Lower leg skin (tissue), 4 donors: ENCODE measurements at regions not wholly inside any gene's neighbourhood (a gene's known extent, or its start where the extent isn't known, plus 50 kb on each side); places are given as distances from the start of the nearest gene placed in this dataset.

Experiments used
- DNase-seq, 2 donors: peaks; one replicate each; pipeline ENCODE4 v3.0.0-alpha.2; 2019; ENCODE audit warnings: low spot score in 2 of 2
- H3K4me3 ChIP-seq: fragments of 200-600 bp; sonication (generic); 2 replicates; pipeline ENCODE4 v1.5.1; 2017; ENCODE audit warnings: mild to moderate bottlenecking, low read depth; ENCODE audit not compliant: poor library complexity, severe bottlenecking
- POLR2A ChIP-seq, 2 donors: fragments of 450-650 bp; IDR thresholded peaks; one replicate each; pipeline ENCODE4 v1.6.1; 2016 to 2017; ENCODE audit warnings: antibody characterized with exemption in 2 of 2, mild to moderate bottlenecking in 1 of 2, moderate library complexity in 1 of 2
- WGBS, 2 donors: methylation state at CpG; one replicate each; pipeline ENCODE4 v1.1.5; 2018; 5-methylcytosine and 5-hydroxymethylcytosine counted together
- intact Hi-C: fragments of 100-400 bp; cut with DNase I; formaldehyde crosslinking; loops from one replicate; pipeline ENCODE4 v1.15.0; 2023; ENCODE audit warnings: low total_unique reads
- TF ChIP-seq, protein P1 (sequence below), 3 donors: fragments of 450-650 bp; IDR thresholded peaks; one replicate each; pipeline ENCODE4 v1.5.1; 2016; ENCODE audit warnings: antibody characterized with exemption in 3 of 3, mild to moderate bottlenecking in 3 of 3, moderate library complexity in 2 of 3

DNA sequence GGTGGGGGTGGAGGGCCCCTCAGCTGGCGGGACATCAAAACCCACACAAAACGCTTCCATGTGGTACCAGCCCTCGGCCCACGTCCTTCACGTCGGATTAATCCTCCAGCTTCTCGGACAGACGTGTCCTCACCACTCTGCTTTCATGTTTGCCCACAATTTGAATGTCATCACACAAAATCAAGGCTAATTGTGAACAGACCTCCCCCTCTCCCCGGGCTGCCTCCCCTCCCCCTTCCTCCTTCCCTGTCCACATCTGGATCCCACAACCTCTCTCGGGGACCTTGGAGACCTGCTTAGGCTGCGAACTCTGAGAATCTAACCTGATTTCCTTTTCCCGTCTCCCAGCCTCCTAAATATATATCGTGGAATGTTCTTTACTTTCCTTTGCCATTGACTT lies 262.9 kb downstream of the MN1 start:
- no peak for TF ChIP-seq POLR2A (IDR thresholded peaks at IDR 0.05)
- TF ChIP-seq, protein P1, sequence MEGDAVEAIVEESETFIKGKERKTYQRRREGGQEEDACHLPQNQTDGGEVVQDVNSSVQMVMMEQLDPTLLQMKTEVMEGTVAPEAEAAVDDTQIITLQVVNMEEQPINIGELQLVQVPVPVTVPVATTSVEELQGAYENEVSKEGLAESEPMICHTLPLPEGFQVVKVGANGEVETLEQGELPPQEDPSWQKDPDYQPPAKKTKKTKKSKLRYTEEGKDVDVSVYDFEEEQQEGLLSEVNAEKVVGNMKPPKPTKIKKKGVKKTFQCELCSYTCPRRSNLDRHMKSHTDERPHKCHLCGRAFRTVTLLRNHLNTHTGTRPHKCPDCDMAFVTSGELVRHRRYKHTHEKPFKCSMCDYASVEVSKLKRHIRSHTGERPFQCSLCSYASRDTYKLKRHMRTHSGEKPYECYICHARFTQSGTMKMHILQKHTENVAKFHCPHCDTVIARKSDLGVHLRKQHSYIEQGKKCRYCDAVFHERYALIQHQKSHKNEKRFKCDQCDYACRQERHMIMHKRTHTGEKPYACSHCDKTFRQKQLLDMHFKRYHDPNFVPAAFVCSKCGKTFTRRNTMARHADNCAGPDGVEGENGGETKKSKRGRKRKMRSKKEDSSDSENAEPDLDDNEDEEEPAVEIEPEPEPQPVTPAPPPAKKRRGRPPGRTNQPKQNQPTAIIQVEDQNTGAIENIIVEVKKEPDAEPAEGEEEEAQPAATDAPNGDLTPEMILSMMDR (IDR thresholded peaks at IDR 0.05): no peak
- no peak overlapping the region for H3K4me3 ChIP-seq
- DNase-seq: no peak
- WGBS, 2 donors: 68 to 72% methylated on average over 13 of the region's 13 CpGs
- intact Hi-C loops: no loop called here

DNA sequence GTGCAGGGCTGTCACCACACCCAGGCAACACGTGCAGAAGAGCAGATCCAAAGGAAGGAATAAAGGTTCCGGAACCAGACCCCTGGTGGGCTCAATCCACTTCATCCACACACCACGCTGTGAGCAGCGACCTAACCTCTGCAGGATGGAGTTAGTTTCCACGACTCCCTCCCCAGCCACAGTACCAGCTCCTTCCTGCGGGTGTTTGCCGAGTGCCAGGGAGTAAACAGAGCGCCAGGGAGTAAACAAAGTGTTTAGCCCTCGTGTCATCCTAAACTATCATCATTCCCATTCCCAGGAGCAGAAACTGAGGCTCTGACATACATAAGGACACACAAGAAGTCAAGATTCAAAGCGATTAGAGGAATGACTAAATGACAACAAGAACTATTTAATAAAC lies 261.3 kb downstream of the MN1 start:
- TF ChIP-seq POLR2A (IDR thresholded peaks at IDR 0.05): no peak
- TF ChIP-seq, protein P1 (IDR thresholded peaks at IDR 0.05): no peak
- intact Hi-C loops: no loop called here
- 81 to 85% methylated on average over 10 of the region's 10 CpGs for WGBS, 2 donors

GRCh38 chr22:27540656-27541396 lies 260.7 kb downstream of the MN1 start:
- WGBS, 2 donors: 86 to 88% methylated on average over 24 of the region's 24 CpGs
- intact Hi-C loops: no loop called here
- DNase-seq: no peak
- no peak for TF ChIP-seq POLR2A (IDR thresholded peaks at IDR 0.05)
- TF ChIP-seq, protein P1 (IDR thresholded peaks at IDR 0.05): no peak
- no peak overlapping the region for H3K4me3 ChIP-seq

More for the DNA sequence above, 261.3 kb downstream of the MN1 start:
- H3K4me3 ChIP-seq: no peak overlapping the region
- no peak for DNase-seq

DNA sequence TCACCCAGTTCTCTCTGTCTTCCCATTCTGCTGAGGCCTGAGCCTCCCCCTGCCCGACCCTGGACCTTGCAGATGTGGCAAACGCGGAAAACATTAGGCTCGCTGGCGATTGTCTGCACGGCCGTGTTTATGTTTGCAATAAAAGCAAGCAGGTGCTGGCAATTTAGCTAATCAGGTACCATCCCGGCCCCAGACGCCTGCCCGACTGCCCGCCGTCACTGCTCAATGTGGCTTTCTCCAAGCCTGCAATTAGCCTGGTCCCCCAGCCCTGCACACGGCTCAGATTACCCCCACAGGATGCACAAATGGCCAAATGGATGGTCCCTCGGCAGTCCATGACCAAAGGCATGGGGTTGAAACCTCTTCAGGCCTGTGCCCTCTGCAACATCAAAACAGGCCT lies 259.7 kb downstream of the MN1 start:
- TF ChIP-seq, protein P1 (IDR thresholded peaks at IDR 0.05): no peak
- TF ChIP-seq POLR2A (IDR thresholded peaks at IDR 0.05): no peak
- H3K4me3 ChIP-seq: no peak overlapping the region
- WGBS, 2 donors: 92 to 94% methylated on average over 14 of the region's 14 CpGs
- DNase-seq: no peak
- intact Hi-C loops: no loop called here

GRCh38 chr22:27542602-27543001 lies 259.0 kb downstream of the MN1 start:
- 78 to 83% methylated on average over 6 of the region's 6 CpGs for WGBS, 2 donors
- TF ChIP-seq POLR2A (IDR thresholded peaks at IDR 0.05): no peak
- TF ChIP-seq, protein P1 (IDR thresholded peaks at IDR 0.05): no peak
- intact Hi-C loops: no loop called here
- no peak overlapping the region for H3K4me3 ChIP-seq
- DNase-seq: no peak

GRCh38 chr22:27543460-27543859 lies 258.1 kb downstream of the MN1 start:
- 88 to 89% methylated on average over 2 of the region's 2 CpGs for WGBS, 2 donors
- intact Hi-C loops: no loop called here
- DNase-seq: no peak

More at GRCh38 chr22:27543460-27543859, 258.1 kb downstream of the MN1 start:
- TF ChIP-seq POLR2A (IDR thresholded peaks at IDR 0.05): no peak
- TF ChIP-seq, protein P1 (IDR thresholded peaks at IDR 0.05): no peak
- no peak overlapping the region for H3K4me3 ChIP-seq
